HEK293 (cell line): ENCODE measurements at regions not wholly inside any gene's neighbourhood (a gene's known extent, or its start where the extent isn't known, plus 50 kb on each side); places are given as distances from the start of the nearest gene placed in this dataset.

Source experiments
- CTCF ChIA-PET: fragments of 350-600 bp; formaldehyde crosslinking; extraction: SDS; loops from one replicate; lab custom pipeline; 2021; ENCODE audit warnings: antibody characterized with exemption; lab: Yijun Ruan, JAX
- POLR2A ChIA-PET: fragments of 300-600 bp; formaldehyde crosslinking; extraction: SDS; loops from one replicate; lab custom pipeline; 2020; ENCODE audit warnings: antibody characterized with exemption, inconsistent platforms; lab: Yijun Ruan, JAX
- H3K27ac ChIP-seq: fragments of 200-500 bp; sonication (Bioruptor generic); 2 replicates; pipeline ENCODE4 v1.5.1; 2014; ENCODE audit warnings: low read depth, low read length, control low read depth, inconsistent platforms; ENCODE audit errors: extremely low read depth
- H3K36me3 ChIP-seq, 2 experiments: fragments of 200-500 bp in 1 of 2; sonication (Bioruptor generic) in 1 of 2; 1 replicate in 1 of 2; 2 replicates in 1 of 2; pipeline ENCODE4 v1.5.1; 2014 to 2017; ENCODE audit warnings: inconsistent platforms in 2 of 2, low read length in 2 of 2; ENCODE audit not compliant: control insufficient read depth in 2 of 2, insufficient read depth in 1 of 2
- H3K4me1 ChIP-seq: fragments of 200-500 bp; sonication (Bioruptor generic); 2 replicates; pipeline ENCODE4 v1.5.1; 2014; ENCODE audit warnings: mild to moderate bottlenecking, low read length, inconsistent platforms; ENCODE audit not compliant: control insufficient read depth, insufficient read depth
- H3K4me3 ChIP-seq: 2 replicates; pipeline ENCODE4 v1.5.1; 2011; ENCODE audit warnings: low read depth, mild to moderate bottlenecking, control low read depth, low read length, moderate library complexity
- H3K9me3 ChIP-seq: fragments of 200-500 bp; sonication (Bioruptor generic); 2 replicates; pipeline ENCODE4 v1.5.1; 2014; ENCODE audit warnings: low read depth, low read length, inconsistent platforms; ENCODE audit not compliant: control insufficient read depth, insufficient read depth
- HOXC10 ChIP-seq: sonication (generic); formaldehyde crosslinking; IDR thresholded peaks from 2 replicates; pipeline ENCODE4 v1.8.1; 2023; ENCODE audit warnings: mild to moderate bottlenecking, missing genetic modification reagents
- KLF10 ChIP-seq: fragments of 450-650 bp; IDR thresholded peaks from 2 replicates; pipeline ENCODE4 v1.5.1; 2018; ENCODE audit warnings: missing biosample characterization, mild to moderate bottlenecking, missing genetic modification characterization
- KLF7 ChIP-seq: fragments of 450-650 bp; formaldehyde crosslinking; IDR thresholded peaks from 2 replicates; pipeline ENCODE4 v1.5.1; 2016; ENCODE audit warnings: missing biosample characterization, missing genetic modification characterization, borderline replicate concordance
- OVOL3 ChIP-seq: fragments of 450-650 bp; formaldehyde crosslinking; IDR thresholded peaks from 2 replicates; pipeline ENCODE4 v1.5.1; 2016; ENCODE audit warnings: missing biosample characterization, missing genetic modification characterization
- ZBTB48 ChIP-seq: fragments of 450-650 bp; formaldehyde crosslinking; IDR thresholded peaks from 2 replicates; pipeline ENCODE4 v1.5.1; 2016; ENCODE audit warnings: missing biosample characterization, missing genetic modification characterization
- ZFP37 ChIP-seq: fragments of 450-650 bp; formaldehyde crosslinking; IDR thresholded peaks from 2 replicates; pipeline ENCODE4 v1.5.1; 2016; ENCODE audit warnings: missing biosample characterization, missing genetic modification characterization
- ZNF138 ChIP-seq: fragments of 450-650 bp; formaldehyde crosslinking; IDR thresholded peaks from 2 replicates; pipeline ENCODE4 v1.5.1; 2016; ENCODE audit warnings: missing biosample characterization, missing genetic modification characterization, borderline replicate concordance
- ZNF202 ChIP-seq: fragments of 450-650 bp; formaldehyde crosslinking; IDR thresholded peaks from 2 replicates; pipeline ENCODE4 v1.5.1; 2016; ENCODE audit warnings: missing biosample characterization, missing genetic modification characterization, borderline replicate concordance
- ZNF335 ChIP-seq: fragments of 450-650 bp; formaldehyde crosslinking; conservative IDR thresholded peaks from 2 replicates; pipeline ENCODE4 v1.5.1; 2016; ENCODE audit warnings: missing biosample characterization, missing genetic modification characterization
- ZNF514 ChIP-seq: fragments of 450-650 bp; formaldehyde crosslinking; IDR thresholded peaks from 2 replicates; pipeline ENCODE4 v1.5.1; 2016; ENCODE audit warnings: missing biosample characterization, missing genetic modification characterization
- ZNF544 ChIP-seq: fragments of 450-650 bp; formaldehyde crosslinking; IDR thresholded peaks from 2 replicates; pipeline ENCODE4 v1.5.0; 2017; ENCODE audit warnings: missing biosample characterization, missing genetic modification characterization
- ZNF548 ChIP-seq: fragments of 450-650 bp; formaldehyde crosslinking; IDR thresholded peaks from 2 replicates; pipeline ENCODE4 v1.5.1; 2016; ENCODE audit warnings: missing biosample characterization, missing genetic modification characterization
- ZNF555 ChIP-seq: fragments of 450-650 bp; formaldehyde crosslinking; conservative IDR thresholded peaks from 2 replicates; pipeline ENCODE4 v1.5.1; 2017; ENCODE audit warnings: missing biosample characterization, mild to moderate bottlenecking, missing genetic modification characterization, inconsistent platforms
- ZNF658 ChIP-seq: fragments of 450-650 bp; formaldehyde crosslinking; IDR thresholded peaks from 2 replicates; pipeline ENCODE4; 2016; ENCODE audit warnings: missing biosample characterization, missing genetic modification characterization
- ZNF747 ChIP-seq: fragments of 450-650 bp; formaldehyde crosslinking; IDR thresholded peaks from 2 replicates; pipeline ENCODE4 v1.5.1; 2016; ENCODE audit warnings: missing biosample characterization, missing genetic modification characterization
- ZNF776 ChIP-seq: fragments of 450-650 bp; formaldehyde crosslinking; IDR thresholded peaks from 2 replicates; pipeline ENCODE4 v1.5.0; 2017; ENCODE audit warnings: missing biosample characterization, missing genetic modification characterization, borderline replicate concordance
- ZNF785 ChIP-seq: fragments of 450-650 bp; formaldehyde crosslinking; IDR thresholded peaks from 2 replicates; pipeline ENCODE4 v1.5.1; 2016; ENCODE audit warnings: missing biosample characterization, missing genetic modification characterization
- ZNF830 ChIP-seq: fragments of 450-650 bp; IDR thresholded peaks from 2 replicates; pipeline ENCODE4 v1.5.0; 2018; ENCODE audit warnings: missing biosample characterization, missing genetic modification characterization, low read depth, mild to moderate bottlenecking, moderate library complexity
- ZNF843 ChIP-seq: fragments of 450-650 bp; formaldehyde crosslinking; IDR thresholded peaks from 2 replicates; pipeline ENCODE4 v1.5.1; 2016; ENCODE audit warnings: missing biosample characterization, missing genetic modification characterization
- TF ChIP-seq, protein P1 (sequence below): fragments of 450-650 bp; formaldehyde crosslinking; IDR thresholded peaks from 2 replicates; pipeline ENCODE4 v1.5.1; 2016; ENCODE audit warnings: missing biosample characterization, missing genetic modification characterization
- TF ChIP-seq, protein P2 (sequence below): fragments of 450-650 bp; formaldehyde crosslinking; IDR thresholded peaks from 2 replicates; pipeline ENCODE4 v1.5.1; 2017; ENCODE audit warnings: missing biosample characterization, missing genetic modification characterization

DNA sequence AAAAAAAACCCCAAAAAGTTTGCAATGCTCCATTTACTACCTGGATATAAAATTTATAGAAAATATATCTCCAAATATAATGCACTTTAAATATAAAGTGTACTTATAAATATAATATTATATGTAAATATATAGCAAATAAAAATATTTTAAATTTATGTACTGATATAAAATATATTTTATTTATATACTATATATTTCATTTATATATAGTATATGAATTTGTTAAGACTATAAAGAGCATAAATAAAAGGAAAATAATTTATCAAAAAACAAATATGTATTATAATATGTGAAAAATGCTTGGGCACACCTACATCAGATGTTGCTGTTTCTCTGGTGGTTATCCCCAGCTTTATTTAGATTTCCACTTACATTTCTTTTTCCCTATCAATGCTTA, 71.0 kb upstream of the ZBTB18 start:
- H3K27ac ChIP-seq: no peak overlapping the region
- H3K4me3 ChIP-seq: no peak overlapping the region
- ChIA-PET POLR2A (no interaction called here), CTCF (interaction anchor here (0.6 kb wide), 1 partner anchor 1914 kb away, joined by 4 read pairs; no protein-coding TSS in a partner anchor)
- H3K4me1 ChIP-seq: no peaks in the 10 kb centered on the region
- TF ChIP-seq ZNF544 (no peak), ZNF202 (no peak), ZNF138 (tag by site-specific recombination) (no peak), OVOL3 (tag by site-specific recombination) (no peak), ZNF548 (tag by site-specific recombination) (no peak), ZNF555 (tag by site-specific recombination) (no peak), ZNF785 (no peak), ZFP37 (tag by site-specific recombination) (no peak)
- TF ChIP-seq, protein P1, sequence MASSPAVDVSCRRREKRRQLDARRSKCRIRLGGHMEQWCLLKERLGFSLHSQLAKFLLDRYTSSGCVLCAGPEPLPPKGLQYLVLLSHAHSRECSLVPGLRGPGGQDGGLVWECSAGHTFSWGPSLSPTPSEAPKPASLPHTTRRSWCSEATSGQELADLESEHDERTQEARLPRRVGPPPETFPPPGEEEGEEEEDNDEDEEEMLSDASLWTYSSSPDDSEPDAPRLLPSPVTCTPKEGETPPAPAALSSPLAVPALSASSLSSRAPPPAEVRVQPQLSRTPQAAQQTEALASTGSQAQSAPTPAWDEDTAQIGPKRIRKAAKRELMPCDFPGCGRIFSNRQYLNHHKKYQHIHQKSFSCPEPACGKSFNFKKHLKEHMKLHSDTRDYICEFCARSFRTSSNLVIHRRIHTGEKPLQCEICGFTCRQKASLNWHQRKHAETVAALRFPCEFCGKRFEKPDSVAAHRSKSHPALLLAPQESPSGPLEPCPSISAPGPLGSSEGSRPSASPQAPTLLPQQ: no peak
- TF ChIP-seq, protein P2, sequence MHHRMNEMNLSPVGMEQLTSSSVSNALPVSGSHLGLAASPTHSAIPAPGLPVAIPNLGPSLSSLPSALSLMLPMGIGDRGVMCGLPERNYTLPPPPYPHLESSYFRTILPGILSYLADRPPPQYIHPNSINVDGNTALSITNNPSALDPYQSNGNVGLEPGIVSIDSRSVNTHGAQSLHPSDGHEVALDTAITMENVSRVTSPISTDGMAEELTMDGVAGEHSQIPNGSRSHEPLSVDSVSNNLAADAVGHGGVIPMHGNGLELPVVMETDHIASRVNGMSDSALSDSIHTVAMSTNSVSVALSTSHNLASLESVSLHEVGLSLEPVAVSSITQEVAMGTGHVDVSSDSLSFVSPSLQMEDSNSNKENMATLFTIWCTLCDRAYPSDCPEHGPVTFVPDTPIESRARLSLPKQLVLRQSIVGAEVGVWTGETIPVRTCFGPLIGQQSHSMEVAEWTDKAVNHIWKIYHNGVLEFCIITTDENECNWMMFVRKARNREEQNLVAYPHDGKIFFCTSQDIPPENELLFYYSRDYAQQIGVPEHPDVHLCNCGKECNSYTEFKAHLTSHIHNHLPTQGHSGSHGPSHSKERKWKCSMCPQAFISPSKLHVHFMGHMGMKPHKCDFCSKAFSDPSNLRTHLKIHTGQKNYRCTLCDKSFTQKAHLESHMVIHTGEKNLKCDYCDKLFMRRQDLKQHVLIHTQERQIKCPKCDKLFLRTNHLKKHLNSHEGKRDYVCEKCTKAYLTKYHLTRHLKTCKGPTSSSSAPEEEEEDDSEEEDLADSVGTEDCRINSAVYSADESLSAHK (tag by site-specific recombination): no peak
- H3K9me3 ChIP-seq: no peaks in the 10 kb centered on the region
- H3K36me3 ChIP-seq: no peaks in the 10 kb centered on the region

DNA sequence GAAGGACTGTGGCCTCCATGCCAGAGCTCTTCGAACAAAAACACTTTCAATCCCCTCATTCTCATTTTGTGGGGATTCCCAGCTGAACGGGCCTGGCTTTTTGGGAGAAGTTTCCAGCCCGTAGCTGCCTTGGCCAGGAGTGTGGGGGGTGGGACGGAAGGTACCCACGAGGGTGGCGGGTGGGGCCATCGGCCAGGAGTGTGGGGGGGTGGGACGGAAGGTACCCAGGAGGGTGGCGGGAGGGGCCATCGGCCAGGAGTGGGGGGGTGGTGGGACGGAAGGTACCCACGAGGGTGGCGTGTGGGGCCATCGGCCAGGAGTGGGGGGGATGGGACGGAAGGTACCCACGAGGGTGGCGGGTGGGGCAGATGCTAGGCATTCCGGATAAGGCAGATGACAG, 71.7 kb upstream of the ZBTB18 start:
- ChIA-PET CTCF (interaction anchor here (0.6 kb wide), 1 partner anchor 1913 kb away, joined by 4 read pairs; no protein-coding TSS in a partner anchor), POLR2A (no interaction called here)
- H3K27ac ChIP-seq: no peak overlapping the region
- TF ChIP-seq OVOL3 (tag by site-specific recombination) (no peak), ZNF747 (tag by site-specific recombination) (no peak), ZNF830 (tag by site-specific recombination) (no peak), ZNF514 (tag by site-specific recombination) (no peak), ZNF555 (tag by site-specific recombination) (no peak), ZNF658 (no peak), ZNF843 (tag by site-specific recombination) (no peak), ZNF335 (tag by site-specific recombination) (no peak), KLF7 (no peak), HOXC10 (CRISPR knock-in tag) (no peak), ZNF776 (tag by site-specific recombination) (no peak), ZNF548 (tag by site-specific recombination) (no peak), KLF10 (tag by site-specific recombination) (no peak), ZBTB48 (no peak)
- TF ChIP-seq, protein P2 (tag by site-specific recombination): no peak
- H3K4me1 ChIP-seq: no peaks in the 10 kb centered on the region
- no peak overlapping the region for H3K4me3 ChIP-seq
- H3K9me3 ChIP-seq: no peaks in the 10 kb centered on the region
- H3K36me3 ChIP-seq: no peaks in the 10 kb centered on the region
